Esophagus muscularis mucosa (tissue), 4 donors: ENCODE measurements at regions not wholly inside any gene's neighbourhood (a gene's known extent, or its start where the extent isn't known, plus 50 kb on each side); places are given as distances from the start of the nearest gene placed in this dataset.

ENCODE experiments used
- DNase-seq: peaks from one replicate; pipeline ENCODE4 v3.0.0-alpha.2; 2017; ENCODE audit errors: extremely low spot score
- H3K27ac ChIP-seq, 4 donors: fragments of 200-600 bp; sonication (generic); replicated peaks in 1 of 4; 1 replicate in 3 of 4; 2 replicates in 1 of 4; pipeline ENCODE4 v1.5.1; 2016 to 2019; ENCODE audit warnings: mild to moderate bottlenecking in 1 of 4
- H3K27me3 ChIP-seq, 4 donors: fragments of 200-600 bp; sonication (generic); one replicate each; pipeline versions ENCODE4 v1.5.1 to v1.6.0; 2016 to 2019
- H3K36me3 ChIP-seq, 4 donors: fragments of 200-600 bp; sonication (generic); one replicate each; pipeline ENCODE4 v1.5.1; 2016 to 2019
- H3K4me1 ChIP-seq, 4 donors: fragments of 200-600 bp; sonication (generic); one replicate each; pipeline ENCODE4 v1.5.1; 2016 to 2019
- H3K4me3 ChIP-seq, 4 donors: fragments of 200-600 bp; sonication (generic); 1 replicate in 2 of 4; 2 replicates in 2 of 4; pipeline ENCODE4 v1.5.1; 2016 to 2019; ENCODE audit warnings: mild to moderate bottlenecking in 4 of 4, moderate library complexity in 1 of 4
- H3K9me3 ChIP-seq, 4 donors: fragments of 200-600 bp; sonication (generic); 1 replicate in 3 of 4; 2 replicates in 1 of 4; pipeline ENCODE4 v1.5.1; 2016 to 2019
- CTCF ChIP-seq, 3 experiments: fragments of 200-600 bp in 2 of 3; fragments of 450-650 bp in 1 of 3; sonication (generic) in 2 of 3; IDR thresholded peaks; one replicate each; pipeline ENCODE4 v1.5.1; 2017 to 2019; ENCODE audit warnings: antibody characterized with exemption in 3 of 3, mild to moderate bottlenecking in 2 of 3, moderate library complexity in 1 of 3
- EP300 ChIP-seq: sonication (generic); formaldehyde crosslinking; IDR thresholded peaks from one replicate; pipeline ENCODE4 v1.6.1; 2017; ENCODE audit warnings: antibody characterized with exemption
- POLR2A ChIP-seq: fragments of 450-650 bp; IDR thresholded peaks from one replicate; pipeline ENCODE4 v1.6.1; 2017; ENCODE audit warnings: antibody characterized with exemption, moderate library complexity, mild to moderate bottlenecking, low read depth
- POLR2AphosphoS5 ChIP-seq, 2 donors: sonication (generic); formaldehyde crosslinking; IDR thresholded peaks; one replicate each; pipeline ENCODE4 v1.6.1; 2017; ENCODE audit warnings: antibody characterized with exemption in 2 of 2
- WGBS: methylation state at CpG from one replicate; pipeline ENCODE4 v1.1.5; 2018; 5-methylcytosine and 5-hydroxymethylcytosine counted together
- intact Hi-C: fragments of 100-400 bp; cut with DNase I; formaldehyde crosslinking; loops from one replicate; pipeline ENCODE4 v1.15.1; 2023

- H3K9me3 ChIP-seq = no peaks in the 10 kb centered on the region
- no peak overlapping the region for H3K27ac ChIP-seq
- TF ChIP-seq POLR2A (no peak), CTCF (IDR thresholded peaks at IDR 0.05) (no peak), POLR2AphosphoS5 (IDR thresholded peaks at IDR 0.05) (no peak), EP300 (no peak)
- intact Hi-C loops = no loop called here
- no peaks in the 10 kb centered on the region for H3K27me3 ChIP-seq
- no peak overlapping the region for H3K4me3 ChIP-seq
- 94% methylated on average over 1 of the region's 1 CpG for WGBS
- no peaks in the 10 kb centered on the region for H3K4me1 ChIP-seq
- no peaks in the 10 kb centered on the region for H3K36me3 ChIP-seq
- no peak for DNase-seq
Observed at GRCh38 chr11:27816197-27816596, 115.9 kb upstream of the BDNF start.

- intact Hi-C loops = no loop called here
- no peaks in the 10 kb centered on the region for H3K36me3 ChIP-seq
- H3K4me1 ChIP-seq = no peaks in the 10 kb centered on the region
- no peak for DNase-seq
- WGBS = 91% methylated on average over 2 of the region's 2 CpGs
- H3K27ac ChIP-seq = no peak overlapping the region
- H3K4me3 ChIP-seq = no peak overlapping the region
- no peaks in the 10 kb centered on the region for H3K27me3 ChIP-seq
- no peaks in the 10 kb centered on the region for H3K9me3 ChIP-seq
- TF ChIP-seq CTCF (IDR thresholded peaks at IDR 0.05) (no peak), POLR2AphosphoS5 (IDR thresholded peaks at IDR 0.05) (no peak), POLR2A (no peak), EP300 (no peak)
Observed at GRCh38 chr11:27812341-27812740, 112.1 kb upstream of the BDNF start.

- H3K27ac ChIP-seq = no peak overlapping the region
- 50% methylated on average over 2 of the region's 2 CpGs for WGBS
- DNase-seq = no peak
- peaks cover 0 to 5% (median 0%) of the 10 kb centered on the region in 4 donors for H3K9me3 ChIP-seq
- H3K4me1 ChIP-seq = no peaks in the 10 kb centered on the region
- no peaks in the 10 kb centered on the region for H3K27me3 ChIP-seq
- no peaks in the 10 kb centered on the region for H3K36me3 ChIP-seq
- H3K4me3 ChIP-seq = no peak overlapping the region
- TF ChIP-seq POLR2AphosphoS5 (IDR thresholded peaks at IDR 0.05) (no peak), CTCF (IDR thresholded peaks at IDR 0.05) (no peak), EP300 (no peak), POLR2A (no peak)
- intact Hi-C loops = no loop called here
Observed at GRCh38 chr11:27807596-27807995, 107.3 kb upstream of the BDNF start.

- no peak overlapping the region for H3K4me3 ChIP-seq
- H3K27me3 ChIP-seq = no peaks in the 10 kb centered on the region
- no peak for DNase-seq
- H3K27ac ChIP-seq = no peak overlapping the region
- TF ChIP-seq CTCF (IDR thresholded peaks at IDR 0.05) = no peak
- no peak for TF ChIP-seq POLR2AphosphoS5 (IDR thresholded peaks at IDR 0.05)
- no peak for TF ChIP-seq POLR2A
- no peak for TF ChIP-seq EP300
- intact Hi-C loops = no loop called here
- 62% methylated on average over 19 of the region's 19 CpGs for WGBS
- H3K4me1 ChIP-seq = no peaks in the 10 kb centered on the region
- peaks cover 0 to 5% (median 0%) of the 10 kb centered on the region in 4 donors for H3K9me3 ChIP-seq
- no peaks in the 10 kb centered on the region for H3K36me3 ChIP-seq
Observed at GRCh38 chr11:27806122-27806521, 105.9 kb upstream of the BDNF start.
